Liver (tissue), 8 donors: ENCODE measurements at regions not wholly inside any gene's neighbourhood (a gene's known extent, or its start where the extent isn't known, plus 50 kb on each side); places are given as distances from the start of the nearest gene placed in this dataset.

ENCODE experiments used
- DNase-seq: peaks from one replicate; pipeline ENCODE4 v3.0.0-alpha.2; 2017; ENCODE audit warnings: low spot score
- H3K27ac ChIP-seq, 2 donors: one replicate each; pipeline ENCODE4 v1.7.0; 2013; ENCODE audit warnings: inconsistent platforms in 2 of 2, low read length in 2 of 2, control low read depth in 1 of 2, low read depth in 1 of 2, mild to moderate bottlenecking in 1 of 2
- H3K27me3 ChIP-seq, 4 donors: one replicate each; pipeline versions ENCODE4 v1.6.1 to v1.7.0; 2013; ENCODE audit warnings: low read length in 3 of 4, inconsistent platforms in 1 of 4, mild to moderate bottlenecking in 1 of 4, moderate library complexity in 1 of 4; ENCODE audit not compliant: control insufficient read depth in 4 of 4, insufficient read depth in 4 of 4
- H3K36me3 ChIP-seq, 4 donors: one replicate each; pipeline versions ENCODE4 v1.6.1 to v1.7.0; 2013; ENCODE audit warnings: low read length in 3 of 4, mild to moderate bottlenecking in 3 of 4, low read depth in 1 of 4, moderate library complexity in 1 of 4; ENCODE audit not compliant: control insufficient read depth in 4 of 4, insufficient read depth in 3 of 4
- H3K4me1 ChIP-seq, 4 donors: one replicate each; pipeline versions ENCODE4 v1.6.1 to v1.7.0; 2013; ENCODE audit warnings: low read length in 3 of 4, mild to moderate bottlenecking in 3 of 4, moderate library complexity in 1 of 4; ENCODE audit not compliant: control insufficient read depth in 4 of 4, insufficient read depth in 4 of 4
- H3K4me3 ChIP-seq, 3 donors: one replicate each; pipeline versions ENCODE4 v1.6.1 to v1.7.0; 2013; ENCODE audit warnings: low read length in 3 of 3, control low read depth in 1 of 3, low read depth in 1 of 3, mild to moderate bottlenecking in 1 of 3
- H3K9ac ChIP-seq, 2 donors: one replicate each; pipeline ENCODE4 v1.7.0; 2013; ENCODE audit warnings: low read length in 2 of 2, mild to moderate bottlenecking in 2 of 2, moderate library complexity in 2 of 2, control low read depth in 1 of 2, low read depth in 1 of 2
- H3K9me3 ChIP-seq, 4 donors: one replicate each; pipeline versions ENCODE4 v1.6.1 to v1.7.0; 2013; ENCODE audit warnings: low read length in 3 of 4; ENCODE audit not compliant: control insufficient read depth in 4 of 4
- FOXA1 ChIP-seq: IDR thresholded peaks from 2 replicates; pipeline ENCODE4 v1.6.1; 2016; ENCODE audit warnings: antibody characterized with exemption
- FOXA2 ChIP-seq: IDR thresholded peaks from 2 replicates; pipeline ENCODE4 v1.6.1; 2016; ENCODE audit warnings: antibody characterized with exemption
- GABPA ChIP-seq, 2 donors: IDR thresholded peaks in 1 of 2; conservative IDR thresholded peaks in 1 of 2; 2 replicates each; pipeline ENCODE4 v1.6.1; 2016; ENCODE audit warnings: antibody characterized with exemption in 2 of 2, mild to moderate bottlenecking in 1 of 2, moderate library complexity in 1 of 2
- HNF4G ChIP-seq: IDR thresholded peaks from 2 replicates; pipeline ENCODE4 v1.6.1; 2016; ENCODE audit warnings: antibody characterized with exemption
- JUND ChIP-seq, 2 donors: IDR thresholded peaks; 2 replicates each; pipeline ENCODE4 v1.6.1; 2016; ENCODE audit warnings: antibody characterized with exemption in 2 of 2
- NR2F2 ChIP-seq: IDR thresholded peaks from 2 replicates; pipeline ENCODE4 v1.6.1; 2016; ENCODE audit warnings: antibody characterized with exemption
- YY1 ChIP-seq: IDR thresholded peaks from 2 replicates; pipeline ENCODE4 v1.6.1; 2016; ENCODE audit warnings: antibody characterized with exemption, mild to moderate bottlenecking
- WGBS: extraction: QIAGEN DNeasy Blood & Tissue Kit; methylation state at CpG from one replicate; pipeline ENCODE4 v1.1.7; 2013; 5-methylcytosine and 5-hydroxymethylcytosine counted together
- TF ChIP-seq, protein P1 (sequence below): fragments of 150-350 bp; IDR thresholded peaks from 2 replicates; pipeline ENCODE4 v1.5.1; 2017; ENCODE audit warnings: improper control_type of control experiment, low read depth, low read length; ENCODE audit not compliant: missing input control
- TF ChIP-seq, protein P2 (sequence below): IDR thresholded peaks from 2 replicates; pipeline ENCODE4 v1.6.1; 2016; ENCODE audit warnings: antibody characterized with exemption
- TF ChIP-seq, protein P3 (sequence below): IDR thresholded peaks from 2 replicates; pipeline ENCODE4 v1.6.1; 2016; ENCODE audit warnings: antibody characterized with exemption
- TF ChIP-seq, protein P4 (sequence below): IDR thresholded peaks from 2 replicates; pipeline ENCODE4 v1.6.1; 2016; ENCODE audit warnings: antibody characterized with exemption, mild to moderate bottlenecking
- donor health status: healthy.
- donor health status: healthy.
- donor health status: healthy.
- donor health status: healthy.
- donor health status: healthy.

DNA sequence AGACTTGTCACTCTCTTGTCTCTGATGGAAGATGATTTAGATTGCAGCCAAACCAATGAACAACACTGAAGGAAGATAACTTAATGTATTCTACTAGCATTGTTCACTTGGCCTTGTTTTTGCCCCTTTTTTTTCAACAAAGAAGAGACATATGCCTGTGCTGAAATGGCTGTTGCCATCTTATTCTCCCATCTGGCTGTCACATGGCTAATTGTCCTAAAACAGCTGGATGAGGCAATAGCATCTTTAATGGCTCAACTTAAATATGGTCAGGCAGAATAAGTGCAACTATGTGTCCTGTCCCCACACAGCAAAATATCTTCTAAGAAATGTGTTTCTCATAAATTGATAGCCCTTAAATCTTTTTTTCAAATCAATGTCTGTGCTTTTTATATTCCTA lies 576.9 kb downstream of the TUSC7 start:
- no peak overlapping the region for H3K4me3 ChIP-seq
- DNase-seq = no peak
- no peaks in the 10 kb centered on the region for H3K36me3 ChIP-seq
- TF ChIP-seq FOXA1 (no peak), GABPA (IDR thresholded peaks at IDR 0.05 in 1 of 2, conservative IDR thresholded peaks at IDR 0.05 in 1 of 2) (no peak), FOXA2 (no peak), NR2F2 (no peak), YY1 (no peak)
- TF ChIP-seq, protein P1, sequence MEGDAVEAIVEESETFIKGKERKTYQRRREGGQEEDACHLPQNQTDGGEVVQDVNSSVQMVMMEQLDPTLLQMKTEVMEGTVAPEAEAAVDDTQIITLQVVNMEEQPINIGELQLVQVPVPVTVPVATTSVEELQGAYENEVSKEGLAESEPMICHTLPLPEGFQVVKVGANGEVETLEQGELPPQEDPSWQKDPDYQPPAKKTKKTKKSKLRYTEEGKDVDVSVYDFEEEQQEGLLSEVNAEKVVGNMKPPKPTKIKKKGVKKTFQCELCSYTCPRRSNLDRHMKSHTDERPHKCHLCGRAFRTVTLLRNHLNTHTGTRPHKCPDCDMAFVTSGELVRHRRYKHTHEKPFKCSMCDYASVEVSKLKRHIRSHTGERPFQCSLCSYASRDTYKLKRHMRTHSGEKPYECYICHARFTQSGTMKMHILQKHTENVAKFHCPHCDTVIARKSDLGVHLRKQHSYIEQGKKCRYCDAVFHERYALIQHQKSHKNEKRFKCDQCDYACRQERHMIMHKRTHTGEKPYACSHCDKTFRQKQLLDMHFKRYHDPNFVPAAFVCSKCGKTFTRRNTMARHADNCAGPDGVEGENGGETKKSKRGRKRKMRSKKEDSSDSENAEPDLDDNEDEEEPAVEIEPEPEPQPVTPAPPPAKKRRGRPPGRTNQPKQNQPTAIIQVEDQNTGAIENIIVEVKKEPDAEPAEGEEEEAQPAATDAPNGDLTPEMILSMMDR = no peak
- TF ChIP-seq, protein P2, sequence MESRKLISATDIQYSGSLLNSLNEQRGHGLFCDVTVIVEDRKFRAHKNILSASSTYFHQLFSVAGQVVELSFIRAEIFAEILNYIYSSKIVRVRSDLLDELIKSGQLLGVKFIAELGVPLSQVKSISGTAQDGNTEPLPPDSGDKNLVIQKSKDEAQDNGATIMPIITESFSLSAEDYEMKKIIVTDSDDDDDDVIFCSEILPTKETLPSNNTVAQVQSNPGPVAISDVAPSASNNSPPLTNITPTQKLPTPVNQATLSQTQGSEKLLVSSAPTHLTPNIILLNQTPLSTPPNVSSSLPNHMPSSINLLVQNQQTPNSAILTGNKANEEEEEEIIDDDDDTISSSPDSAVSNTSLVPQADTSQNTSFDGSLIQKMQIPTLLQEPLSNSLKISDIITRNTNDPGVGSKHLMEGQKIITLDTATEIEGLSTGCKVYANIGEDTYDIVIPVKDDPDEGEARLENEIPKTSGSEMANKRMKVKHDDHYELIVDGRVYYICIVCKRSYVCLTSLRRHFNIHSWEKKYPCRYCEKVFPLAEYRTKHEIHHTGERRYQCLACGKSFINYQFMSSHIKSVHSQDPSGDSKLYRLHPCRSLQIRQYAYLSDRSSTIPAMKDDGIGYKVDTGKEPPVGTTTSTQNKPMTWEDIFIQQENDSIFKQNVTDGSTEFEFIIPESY = no peak
- TF ChIP-seq, protein P3, sequence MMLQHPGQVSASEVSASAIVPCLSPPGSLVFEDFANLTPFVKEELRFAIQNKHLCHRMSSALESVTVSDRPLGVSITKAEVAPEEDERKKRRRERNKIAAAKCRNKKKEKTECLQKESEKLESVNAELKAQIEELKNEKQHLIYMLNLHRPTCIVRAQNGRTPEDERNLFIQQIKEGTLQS = no peak
- TF ChIP-seq, protein P4, sequence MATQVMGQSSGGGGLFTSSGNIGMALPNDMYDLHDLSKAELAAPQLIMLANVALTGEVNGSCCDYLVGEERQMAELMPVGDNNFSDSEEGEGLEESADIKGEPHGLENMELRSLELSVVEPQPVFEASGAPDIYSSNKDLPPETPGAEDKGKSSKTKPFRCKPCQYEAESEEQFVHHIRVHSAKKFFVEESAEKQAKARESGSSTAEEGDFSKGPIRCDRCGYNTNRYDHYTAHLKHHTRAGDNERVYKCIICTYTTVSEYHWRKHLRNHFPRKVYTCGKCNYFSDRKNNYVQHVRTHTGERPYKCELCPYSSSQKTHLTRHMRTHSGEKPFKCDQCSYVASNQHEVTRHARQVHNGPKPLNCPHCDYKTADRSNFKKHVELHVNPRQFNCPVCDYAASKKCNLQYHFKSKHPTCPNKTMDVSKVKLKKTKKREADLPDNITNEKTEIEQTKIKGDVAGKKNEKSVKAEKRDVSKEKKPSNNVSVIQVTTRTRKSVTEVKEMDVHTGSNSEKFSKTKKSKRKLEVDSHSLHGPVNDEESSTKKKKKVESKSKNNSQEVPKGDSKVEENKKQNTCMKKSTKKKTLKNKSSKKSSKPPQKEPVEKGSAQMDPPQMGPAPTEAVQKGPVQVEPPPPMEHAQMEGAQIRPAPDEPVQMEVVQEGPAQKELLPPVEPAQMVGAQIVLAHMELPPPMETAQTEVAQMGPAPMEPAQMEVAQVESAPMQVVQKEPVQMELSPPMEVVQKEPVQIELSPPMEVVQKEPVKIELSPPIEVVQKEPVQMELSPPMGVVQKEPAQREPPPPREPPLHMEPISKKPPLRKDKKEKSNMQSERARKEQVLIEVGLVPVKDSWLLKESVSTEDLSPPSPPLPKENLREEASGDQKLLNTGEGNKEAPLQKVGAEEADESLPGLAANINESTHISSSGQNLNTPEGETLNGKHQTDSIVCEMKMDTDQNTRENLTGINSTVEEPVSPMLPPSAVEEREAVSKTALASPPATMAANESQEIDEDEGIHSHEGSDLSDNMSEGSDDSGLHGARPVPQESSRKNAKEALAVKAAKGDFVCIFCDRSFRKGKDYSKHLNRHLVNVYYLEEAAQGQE = no peak
- H3K4me1 ChIP-seq = no peaks in the 10 kb centered on the region
- H3K9me3 ChIP-seq = no peaks in the 10 kb centered on the region
- no peak overlapping the region for H3K27ac ChIP-seq
- H3K27me3 ChIP-seq = no peaks in the 10 kb centered on the region
- no peak overlapping the region for H3K9ac ChIP-seq

DNA sequence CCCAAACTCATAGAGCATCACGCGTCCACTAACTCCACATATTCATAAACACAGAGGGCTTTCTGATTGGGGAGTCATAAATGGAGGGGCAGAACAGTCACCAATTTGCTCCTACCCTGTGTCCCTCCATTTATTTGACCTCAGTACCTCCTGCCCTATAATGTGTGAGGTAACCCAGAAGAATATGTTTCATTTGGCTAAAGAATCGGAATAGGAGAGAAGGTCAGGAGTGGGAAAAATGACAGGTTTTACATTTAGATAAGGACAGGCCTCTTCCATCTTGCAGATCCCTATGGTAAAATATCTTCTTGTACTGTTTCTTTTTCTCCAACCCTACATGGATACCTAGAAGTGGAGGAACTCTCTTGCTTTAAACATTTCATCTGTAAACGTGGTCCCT lies 578.0 kb downstream of the TUSC7 start:
- no peak for TF ChIP-seq HNF4G
- Histone ChIP-seq H3K4me3 (no peak overlapping the region), H3K4me1 (no peaks in the 10 kb centered on the region), H3K9me3 (no peaks in the 10 kb centered on the region), H3K27me3 (no peaks in the 10 kb centered on the region), H3K27ac (no peak overlapping the region), H3K36me3 (no peaks in the 10 kb centered on the region), H3K9ac (no peak overlapping the region)
- WGBS = 67% methylated on average over 4 of the region's 4 CpGs
- no peak for DNase-seq

DNA sequence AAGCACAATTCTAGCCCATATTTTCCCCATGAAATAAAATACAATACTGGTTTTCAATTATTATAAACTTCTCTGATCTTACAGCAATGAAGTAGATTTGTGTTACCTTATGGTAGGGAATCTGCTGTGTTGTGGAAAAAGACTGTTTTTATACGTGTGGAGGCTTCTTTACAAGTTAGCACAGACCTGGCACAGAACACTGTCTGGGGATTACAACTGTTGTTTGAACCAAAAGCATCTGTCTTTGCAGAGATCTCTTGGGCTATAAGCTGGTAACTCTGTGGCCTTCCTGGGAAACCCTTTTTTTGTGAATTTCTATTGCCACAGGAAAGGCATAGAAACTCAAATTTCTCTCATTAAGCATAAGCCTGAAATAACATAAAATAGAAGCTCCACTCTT lies 581.9 kb downstream of the TUSC7 start:
- Histone ChIP-seq H3K27me3 (no peaks in the 10 kb centered on the region), H3K4me3 (no peak overlapping the region), H3K27ac (no peak overlapping the region), H3K36me3 (no peaks in the 10 kb centered on the region), H3K9ac (no peak overlapping the region), H3K9me3 (no peaks in the 10 kb centered on the region), H3K4me1 (no peaks in the 10 kb centered on the region)
- WGBS = 56% methylated on average over 1 of the region's 1 CpG
- DNase-seq = no peak
- no peak for TF ChIP-seq HNF4G
- TF ChIP-seq, protein P3 = no peak
- TF ChIP-seq JUND (IDR thresholded peaks at IDR 0.05) = no peak
